ENCODE measurements at regions not wholly inside any gene's neighbourhood (a gene's known extent, or its start where the extent isn't known, plus 50 kb on each side); places are given as distances from the start of the nearest gene placed in this dataset.
A peak's percentile ranks its signal among the peaks of the same experiment; 100 is the strongest.

DNA sequence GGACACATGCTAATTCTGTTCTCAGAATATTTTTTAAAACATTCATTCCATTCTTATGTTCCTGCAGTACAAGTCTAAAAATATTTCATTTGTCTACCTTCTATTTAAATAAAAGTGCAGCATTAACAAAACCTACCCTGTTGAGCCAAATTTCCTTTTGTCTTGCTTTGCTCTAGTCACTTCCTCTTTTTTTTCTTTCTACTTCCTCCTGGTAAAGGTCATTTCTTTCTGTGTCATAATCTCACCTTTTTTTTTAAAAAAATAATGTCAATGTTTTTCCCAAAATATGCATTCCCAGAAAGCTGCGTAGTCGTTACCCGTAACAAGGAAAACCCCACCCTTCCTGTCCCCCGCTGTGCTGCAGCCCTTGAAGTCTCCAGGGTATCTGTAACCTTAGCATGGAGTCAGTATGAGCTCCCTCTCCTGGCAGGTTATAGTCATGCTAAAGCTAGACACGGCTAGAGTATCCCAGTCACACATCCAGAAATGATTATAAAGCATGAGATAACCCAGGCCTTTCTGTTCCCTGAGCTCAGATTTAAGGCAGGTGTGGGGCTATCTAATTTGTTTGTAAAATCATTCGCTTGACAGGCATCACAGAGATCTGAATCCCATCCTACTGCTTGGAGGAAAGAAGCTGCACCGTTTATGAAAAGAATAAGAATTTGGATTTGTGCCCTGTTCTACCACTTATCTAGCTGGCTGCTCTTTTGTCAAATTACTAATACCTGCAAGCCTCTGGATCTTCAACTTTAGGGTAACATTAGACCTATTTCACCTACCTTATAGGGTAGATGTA is 51.1 kb upstream of the EED start:
- peak; percentile 87 for DNase-seq

- no peak for DNase-seq
Observed at GRCh38 chr11:86192519-86193257, 51.9 kb upstream of the EED start.

DNA sequence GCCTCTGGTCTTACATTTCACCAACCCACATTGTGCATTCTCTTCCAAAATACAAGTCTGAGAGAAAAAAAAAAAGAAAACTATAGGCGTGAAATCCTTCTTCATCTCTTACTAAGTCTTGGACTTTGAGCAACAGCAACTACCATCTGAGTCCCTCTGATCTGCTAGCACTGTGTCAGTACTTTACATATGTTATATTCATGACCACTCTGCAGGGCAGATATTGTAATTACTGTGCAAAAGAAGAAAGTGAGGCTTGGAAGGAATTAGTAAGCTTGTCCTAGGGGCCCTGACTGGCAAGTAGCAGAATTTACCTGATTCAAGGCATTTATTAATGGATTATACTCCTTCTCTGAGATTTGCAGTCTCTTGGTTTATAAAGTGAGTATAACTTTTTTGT is 52.7 kb upstream of the EED start:
- no peak for DNase-seq

- no peak for DNase-seq
Observed at GRCh38 chr11:86187027-86187426, 57.5 kb upstream of the EED start.

- DNase-seq = no peak
Observed at GRCh38 chr11:86186386-86186785, 58.2 kb upstream of the EED start.

DNA sequence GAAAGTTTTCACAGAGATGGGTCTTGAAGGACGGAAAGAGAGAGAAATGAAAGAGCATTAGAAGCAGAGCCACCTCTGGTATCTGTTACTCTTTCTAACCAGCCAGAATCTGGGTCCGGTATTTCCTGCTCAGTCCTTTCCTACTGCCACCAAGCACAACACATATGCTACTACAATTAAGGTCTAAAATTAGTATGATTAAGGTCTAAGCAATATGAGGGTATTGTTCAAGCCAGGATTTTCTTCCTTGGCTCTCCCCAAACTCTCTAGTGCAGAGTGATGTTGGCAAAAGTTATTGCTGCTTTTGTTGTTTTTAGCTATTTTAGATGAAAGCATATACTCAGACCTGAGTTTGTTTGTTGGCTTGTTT is 59.2 kb upstream of the EED start:
- DNase-seq = no peak

DNA sequence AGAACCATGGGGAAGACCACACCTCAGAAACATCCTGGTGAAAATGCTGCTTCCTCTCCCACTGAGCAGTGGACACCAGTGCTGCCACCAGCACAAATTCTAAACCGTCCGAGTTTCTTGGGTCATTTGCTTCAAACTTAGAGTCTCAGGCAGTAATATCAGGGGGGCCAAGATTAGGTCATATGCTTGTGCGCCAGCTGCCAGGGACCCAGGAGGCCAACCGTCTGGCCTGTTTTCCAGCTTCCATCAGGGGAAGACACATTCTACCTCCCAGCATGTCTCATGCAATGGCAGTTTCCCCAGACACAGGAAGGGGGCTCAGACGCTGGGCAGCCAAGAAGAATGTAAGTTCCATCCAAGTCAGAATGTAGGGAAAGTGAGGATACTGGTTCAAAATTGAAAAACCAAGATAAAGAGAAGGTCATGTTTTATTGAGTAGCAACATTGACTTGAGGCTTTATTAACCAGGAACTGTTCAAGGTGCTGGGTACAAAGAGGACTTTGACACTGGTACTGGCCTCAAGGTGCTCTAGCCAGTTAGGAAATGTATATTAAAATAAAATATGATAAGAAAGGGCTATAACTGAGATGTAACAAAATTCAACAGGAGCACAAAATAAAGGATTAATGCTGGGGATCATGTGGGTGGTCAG is 59.7 kb upstream of the EED start:
- DNase-seq = no peak

DNA sequence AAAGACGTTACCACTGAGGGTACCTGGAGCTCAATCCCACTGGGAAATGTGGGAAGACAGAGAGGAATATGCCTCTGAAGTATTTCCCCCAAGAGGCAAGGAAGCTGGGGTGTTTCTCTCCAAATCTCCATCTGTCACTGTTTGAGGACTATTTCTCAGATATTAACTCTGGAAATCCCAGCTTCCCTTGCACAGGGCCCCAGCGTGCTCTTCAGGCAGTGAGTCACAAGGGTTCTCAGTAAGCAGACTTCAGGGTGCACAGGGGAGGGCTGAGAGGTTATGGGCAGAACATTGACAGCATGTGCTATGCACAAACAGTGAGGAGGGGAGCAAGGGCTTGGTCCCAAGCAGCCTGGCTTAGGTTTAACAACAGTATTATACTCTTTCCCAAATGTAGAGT is 60.9 kb upstream of the EED start:
- DNase-seq = peak; percentile 43

DNA sequence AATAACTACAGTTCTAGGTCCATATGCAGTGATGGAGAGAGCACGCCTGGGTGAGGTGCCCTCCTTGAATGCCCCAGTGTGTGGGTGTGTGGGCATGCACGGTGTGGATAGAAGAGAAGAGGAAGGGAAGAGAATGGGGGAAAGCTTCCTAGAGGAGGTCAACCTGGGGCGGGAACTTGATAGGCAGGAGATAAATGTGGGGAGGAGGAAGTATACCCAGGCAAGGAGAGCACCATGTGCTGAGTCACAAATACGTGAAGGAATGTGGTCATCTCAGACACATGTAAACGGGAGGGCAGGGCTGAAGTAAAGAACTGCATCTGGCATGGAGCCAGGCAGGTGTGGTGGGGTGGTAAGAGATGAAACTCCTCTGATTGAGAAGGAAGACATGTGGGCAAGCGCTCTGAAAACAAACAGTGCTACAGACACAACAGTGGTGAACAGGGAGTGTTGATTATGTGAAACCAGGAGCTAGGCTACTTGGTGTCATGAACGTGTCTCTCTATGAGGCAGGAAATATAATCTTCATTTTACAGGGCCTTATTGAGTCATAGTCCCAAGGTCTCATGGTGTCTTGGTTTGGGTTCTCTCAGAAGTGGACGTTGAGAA is 61.5 kb upstream of the EED start:
- peak; percentile 20 for DNase-seq

GRCh38 chr11:86181379-86181778 is 63.2 kb upstream of the EED start:
- DNase-seq = no peak

DNA sequence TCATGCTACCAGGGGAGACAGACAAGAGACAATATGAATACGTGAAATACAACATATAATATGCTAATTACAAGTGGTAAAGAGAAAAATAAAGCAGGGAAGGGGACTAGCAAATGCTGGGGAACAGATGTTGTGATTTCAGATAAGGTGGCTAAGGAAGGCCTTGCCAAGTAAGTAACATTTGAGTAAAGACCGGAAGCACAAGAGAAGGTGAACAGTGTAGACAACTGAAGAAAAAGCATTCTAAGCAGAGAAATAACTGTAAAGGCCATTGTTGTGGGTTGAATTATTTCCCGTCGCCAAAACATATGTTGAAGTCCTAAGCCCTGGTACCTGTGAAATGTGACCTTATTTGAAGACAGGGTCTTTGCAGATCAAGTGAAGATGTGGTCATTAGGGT is 63.7 kb upstream of the EED start:
- no peak for DNase-seq

DNA sequence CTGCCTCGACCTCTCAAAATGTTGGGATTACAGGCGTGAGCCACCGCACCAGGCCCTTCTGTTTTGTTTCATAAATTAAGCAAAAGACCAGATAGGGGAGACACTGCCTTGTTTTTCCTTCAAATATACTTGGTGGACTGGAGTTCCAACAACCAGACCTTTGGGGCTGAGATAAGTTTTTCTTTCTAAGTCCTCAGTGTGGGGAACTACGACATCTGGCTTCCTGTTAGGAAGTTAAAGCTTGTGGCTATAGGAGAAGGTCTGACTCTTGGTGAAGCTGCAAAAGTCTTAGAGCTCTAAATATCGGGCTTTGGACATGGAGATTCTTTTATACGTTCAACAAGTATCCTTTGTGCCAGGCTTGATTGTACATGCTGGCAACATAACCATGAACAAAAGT is 64.1 kb upstream of the EED start:
- no peak for DNase-seq

DNA sequence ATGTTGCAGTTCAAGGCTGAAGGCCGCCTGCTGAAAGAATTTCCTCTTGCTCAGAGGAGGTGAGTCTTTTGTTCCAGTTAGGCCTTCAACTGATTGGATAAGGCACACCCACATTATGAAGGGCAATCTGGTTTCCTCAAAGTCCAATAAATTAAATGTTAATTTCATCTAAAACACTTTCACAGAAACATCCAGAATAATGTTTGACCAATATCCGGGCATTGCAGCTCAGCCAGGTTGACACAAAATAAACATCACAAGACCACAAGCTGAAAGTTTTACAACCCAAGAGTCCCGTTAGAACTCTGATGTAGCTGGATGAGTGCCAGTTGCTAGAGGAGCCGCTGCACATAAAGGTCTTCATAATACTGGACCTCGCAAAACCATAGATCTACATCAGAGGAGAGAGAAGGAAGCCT is 64.9 kb upstream of the EED start:
- DNase-seq = no peak

DNA sequence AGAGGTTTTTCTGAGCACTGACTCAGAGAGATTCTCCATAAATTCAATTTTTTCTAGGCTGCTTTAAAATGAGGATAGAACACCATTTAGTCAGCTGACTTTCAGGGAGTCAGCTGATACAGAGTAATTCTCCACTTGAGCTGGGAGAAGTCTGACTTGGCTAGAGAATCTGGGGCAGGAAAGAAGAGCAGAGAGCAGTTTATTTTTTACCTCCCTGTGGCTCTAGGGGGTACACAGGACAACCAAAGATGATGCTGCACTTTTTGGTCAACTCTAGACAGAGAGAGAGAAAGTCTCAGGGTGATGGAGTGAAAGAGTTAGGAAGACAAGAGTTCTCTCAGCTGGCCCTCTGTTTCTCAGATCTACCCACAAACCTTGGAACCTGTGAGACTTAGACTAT is 67.3 kb upstream of the EED start:
- no peak for DNase-seq

DNA sequence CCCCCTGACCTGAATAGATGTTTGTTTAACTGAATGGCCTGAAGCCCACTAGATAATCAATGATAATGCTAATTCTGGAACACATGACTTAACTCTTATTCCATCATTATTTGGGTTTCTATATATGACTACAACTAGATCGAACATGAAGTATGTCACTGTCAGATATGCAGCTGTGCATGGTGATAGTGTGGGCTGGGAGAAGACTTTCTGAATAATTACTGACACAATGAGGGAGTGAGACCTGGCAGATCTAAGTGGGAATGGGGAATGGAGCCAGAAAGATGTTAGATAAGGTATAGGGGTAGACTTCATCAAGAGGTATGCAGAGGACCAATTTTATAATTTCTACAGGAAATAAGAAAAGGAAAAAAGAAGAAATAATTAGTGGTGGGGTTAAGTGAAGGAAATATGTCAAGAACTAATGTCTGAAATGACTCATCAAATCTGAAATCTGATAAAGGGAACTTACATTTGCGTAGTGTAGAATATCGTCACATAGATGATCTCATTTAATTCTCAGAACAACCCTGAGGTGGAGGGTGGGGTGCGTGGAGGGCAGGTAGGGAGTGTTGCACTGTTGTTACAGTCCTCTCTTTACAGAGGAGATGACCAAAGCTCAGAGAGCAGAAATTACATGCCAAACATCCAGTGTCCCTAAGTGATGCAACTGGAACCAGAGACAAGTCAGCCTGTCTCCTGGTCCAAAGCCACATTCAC is 68.2 kb upstream of the EED start:
- DNase-seq = no peak

DNA sequence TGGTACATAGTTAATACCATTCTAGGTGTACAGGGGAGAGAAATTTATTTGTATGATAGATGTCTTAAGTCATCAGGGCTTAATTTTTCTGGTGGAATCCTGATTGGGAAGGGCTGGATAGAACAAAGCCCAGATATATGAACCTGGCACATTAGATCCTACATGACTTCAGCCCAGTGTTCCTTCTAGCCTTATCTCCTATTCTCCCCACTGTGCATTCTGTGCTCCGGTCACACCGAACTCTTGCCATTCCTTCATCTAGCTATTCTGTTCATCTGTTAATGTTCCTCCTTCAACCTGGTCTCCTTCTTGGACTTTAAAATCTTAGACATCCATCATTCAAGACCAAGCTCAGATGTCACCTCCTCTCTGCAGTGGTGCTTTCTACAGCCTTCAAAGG is 68.9 kb upstream of the EED start:
- no peak for DNase-seq

DNA sequence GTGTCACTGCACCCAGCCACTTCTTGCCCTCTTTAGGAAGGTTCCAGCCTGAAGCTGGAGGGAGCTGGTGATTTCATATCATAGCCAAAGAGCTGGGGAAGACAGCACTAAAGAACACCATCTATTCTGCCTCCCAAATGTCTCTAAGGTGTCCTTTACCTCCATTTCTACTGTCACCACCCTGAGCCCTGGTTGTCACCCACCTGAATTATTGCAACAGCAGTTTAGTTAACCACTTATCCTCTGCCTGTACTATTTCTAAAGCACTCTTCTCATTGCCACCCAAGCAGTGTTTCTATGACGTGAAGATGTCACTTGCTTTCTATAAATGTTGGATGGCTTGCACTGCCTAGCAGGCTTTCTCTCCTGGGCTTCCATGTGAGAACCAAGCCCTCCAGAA is 69.4 kb upstream of the EED start:
- no peak for DNase-seq

DNA sequence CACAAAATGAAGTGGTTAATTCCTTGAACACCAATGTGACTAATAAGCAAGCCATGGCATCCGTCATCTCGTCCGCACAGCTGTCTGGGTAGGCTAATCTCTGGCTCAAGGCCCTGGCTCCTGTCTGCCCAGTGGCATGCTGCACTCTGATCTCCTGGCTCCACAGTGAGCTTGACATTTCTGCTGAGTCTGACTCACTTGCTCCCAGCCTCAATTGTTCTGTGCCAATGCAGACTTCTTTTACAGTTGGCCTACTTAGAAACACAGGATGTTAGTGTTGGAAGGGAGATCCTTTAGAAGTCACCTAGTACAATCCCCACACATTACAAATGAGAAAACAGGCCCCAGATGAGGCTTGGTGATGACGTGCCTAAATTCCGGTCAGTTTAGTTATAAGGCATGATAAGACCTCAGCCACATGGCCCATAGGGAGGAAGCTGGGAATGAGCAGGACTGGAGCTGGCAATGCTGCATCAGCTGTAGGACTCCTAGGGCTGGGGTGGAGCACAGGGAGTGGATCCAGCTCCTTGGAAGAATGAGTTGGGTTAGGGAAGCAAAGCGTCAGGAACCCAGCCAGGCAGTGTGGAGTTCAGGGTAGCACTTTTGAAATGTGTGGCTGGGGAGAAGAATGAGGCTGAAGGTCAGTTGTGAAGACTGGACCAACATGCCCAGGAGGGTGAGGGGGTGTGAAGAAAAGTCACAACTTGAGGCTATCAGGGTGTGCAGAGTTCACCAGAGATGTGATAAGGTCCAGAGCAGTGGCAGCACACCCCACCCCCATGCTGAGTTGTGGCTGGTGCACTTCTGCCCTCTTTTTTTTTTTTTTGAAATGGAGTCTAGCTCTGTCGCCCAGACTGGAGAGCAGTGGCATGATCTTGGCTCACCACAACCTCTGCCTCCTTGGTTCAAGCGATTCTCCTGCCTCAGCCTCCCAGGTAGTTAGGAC is 70.2 kb upstream of the EED start:
- DNase-seq = peak; percentile 98

DNA sequence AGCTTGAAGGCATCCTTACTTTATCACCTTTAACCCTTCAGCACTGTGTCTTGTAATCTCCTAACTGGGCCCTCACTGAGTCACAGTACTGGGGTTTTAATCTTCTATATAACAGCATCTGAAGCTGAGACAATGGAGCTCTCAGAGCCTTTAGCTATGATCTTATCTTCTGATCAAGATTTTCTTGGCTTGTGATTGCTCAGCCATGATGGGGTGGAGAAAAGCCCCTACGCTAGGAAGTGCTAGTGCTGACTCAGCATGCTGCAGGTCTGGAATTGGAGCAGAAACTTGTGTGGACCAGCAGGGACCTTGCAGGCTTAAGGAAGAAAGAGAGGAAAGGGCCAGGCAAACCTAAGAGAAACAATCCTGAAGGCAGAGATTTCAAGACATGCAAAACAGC is 71.7 kb upstream of the EED start:
- no peak for DNase-seq

- DNase-seq = no peak
Observed at GRCh38 chr11:86171627-86172026, 72.9 kb upstream of the EED start.

- no peak for DNase-seq
Observed at GRCh38 chr11:86167499-86168164, 76.9 kb upstream of the EED start.

Data from fibroblast of skin of back (primary cell).